Ovary (tissue), 7 donors: ENCODE measurements at regions not wholly inside any gene's neighbourhood (a gene's known extent, or its start where the extent isn't known, plus 50 kb on each side); places are given as distances from the start of the nearest gene placed in this dataset.
"Not testable (repeated sequence)": the region's sequence is repeated elsewhere in the genome, so short reads cannot be mapped to it uniquely, and the experiment has no call there.

Source experiments
- DNase-seq, 5 donors: peaks; one replicate each; pipeline ENCODE4 v3.0.0-alpha.2; 2019 to 2020
- H3K27ac ChIP-seq, 2 donors: fragments of 200-600 bp; one replicate each; pipeline versions ENCODE4 v1.5.1 to v1.8.0; 2019 to 2022
- H3K27me3 ChIP-seq: fragments of 200-600 bp; one replicate; pipeline ENCODE4 v1.8.0; 2022
- H3K36me3 ChIP-seq: fragments of 200-600 bp; sonication (generic); one replicate; pipeline ENCODE4 v1.5.1; 2019
- H3K4me1 ChIP-seq: one replicate; pipeline ENCODE4 v1.8.1; 2013; ENCODE audit warnings: mild to moderate bottlenecking, moderate library complexity; ENCODE audit not compliant: insufficient read depth
- H3K4me3 ChIP-seq: fragments of 200-600 bp; sonication (generic); one replicate; pipeline ENCODE4 v1.5.1; 2017
- H3K9me3 ChIP-seq, 2 donors: fragments of 200-600 bp in 1 of 2; sonication (generic) in 1 of 2; one replicate each; pipeline versions ENCODE4 v1.5.1 to v1.8.1; 2013 to 2019; ENCODE audit warnings: mild to moderate bottlenecking in 1 of 2, moderate library complexity in 1 of 2
- CTCF ChIP-seq, 3 donors: fragments of 450-650 bp in 2 of 3; fragments of 200-600 bp in 1 of 3; IDR thresholded peaks; one replicate each; pipeline versions ENCODE4 v1.5.1 to v1.8.0; 2016 to 2022; ENCODE audit warnings: antibody characterized with exemption in 3 of 3, mild to moderate bottlenecking in 1 of 3
- EP300 ChIP-seq: sonication (generic); formaldehyde crosslinking; IDR thresholded peaks from one replicate; pipeline ENCODE4 v1.6.1; 2017; ENCODE audit warnings: antibody characterized with exemption
- POLR2A ChIP-seq: fragments of 450-650 bp; IDR thresholded peaks from one replicate; pipeline ENCODE4 v1.6.1; 2017; ENCODE audit warnings: antibody characterized with exemption, mild to moderate bottlenecking, moderate library complexity
- WGBS, 3 donors: extraction: QIAGEN DNeasy Blood & Tissue Kit in 1 of 3; methylation state at CpG; one replicate each; pipeline versions ENCODE4 v1.1.5 to v1.1.7; 2013 to 2017; 5-methylcytosine and 5-hydroxymethylcytosine counted together
- intact Hi-C, 4 donors: fragments of 100-400 bp; cut with DNase I; formaldehyde crosslinking; loops; one replicate each; pipeline versions ENCODE4 v1.11.0 to v1.15.1; 2022 to 2023
- donor health status: DM: no; HTN: no; CAD: no; lungs with moderate emphysema.
- donor health status: DM: no; HTN: no; CAD: no.
- donor health status: Bipolar disorder and iron deficiency.
- donor health status: DM: no; HTN: no; CAD: no.
- donor health status: DM: yes; HTN: yes; CAD: no.

GRCh38 chr13:69264362-69265334, 843.0 kb upstream of the ATXN8OS start:
- Histone ChIP-seq H3K27me3 (no peaks in the 10 kb centered on the region), H3K36me3 (no peaks in the 10 kb centered on the region), H3K4me1 (no peaks in the 10 kb centered on the region), H3K9me3 (no peaks in the 10 kb centered on the region), H3K27ac (no peak overlapping the region), H3K4me3 (no peak overlapping the region)
- 89 to 90% (median 89%) methylated on average over 5 of the region's 5 CpGs for WGBS, 3 donors
- TF ChIP-seq EP300 (no peak), CTCF (IDR thresholded peaks at IDR 0.05) (no peak), POLR2A (no peak)
- no peak for DNase-seq
- intact Hi-C loops, result no loop called here

GRCh38 chr13:69243366-69243765, 864.3 kb upstream of the ATXN8OS start:
- DNase-seq, result no peak
- 88 to 96% (median 90%) methylated on average over 1 of the region's 1 CpG for WGBS, 3 donors
- Histone ChIP-seq H3K36me3 (no peaks in the 10 kb centered on the region), H3K27me3 (no peaks in the 10 kb centered on the region), H3K4me3 (no peak overlapping the region), H3K4me1 (no peaks in the 10 kb centered on the region), H3K9me3 (no peaks in the 10 kb centered on the region), H3K27ac (no peak overlapping the region)
- intact Hi-C loops, result no loop called here
- TF ChIP-seq POLR2A (no peak), CTCF (IDR thresholded peaks at IDR 0.05) (no peak), EP300 (no peak)

GRCh38 chr13:69234171-69234570, 873.5 kb upstream of the ATXN8OS start:
- intact Hi-C loops, result no loop called here
- TF ChIP-seq POLR2A (no peak), EP300 (no peak), CTCF (IDR thresholded peaks at IDR 0.05) (no peak)
- no peaks in the 10 kb centered on the region for H3K27me3 ChIP-seq
- no peak overlapping the region for H3K27ac ChIP-seq
- H3K36me3 ChIP-seq, result no peaks in the 10 kb centered on the region
- no peaks in the 10 kb centered on the region for H3K9me3 ChIP-seq
- no peaks in the 10 kb centered on the region for H3K4me1 ChIP-seq
- DNase-seq, result no peak
- no peak overlapping the region for H3K4me3 ChIP-seq

GRCh38 chr13:69226427-69226826, 881.2 kb upstream of the ATXN8OS start:
- Histone ChIP-seq H3K27ac (no peak overlapping the region), H3K9me3 (no peaks in the 10 kb centered on the region), H3K36me3 (no peaks in the 10 kb centered on the region), H3K27me3 (no peaks in the 10 kb centered on the region), H3K4me1 (no peaks in the 10 kb centered on the region), H3K4me3 (no peak overlapping the region)
- 91 to 92% (median 92%) methylated on average over 2 of the region's 2 CpGs for WGBS, 3 donors
- TF ChIP-seq EP300 (no peak), POLR2A (no peak), CTCF (IDR thresholded peaks at IDR 0.05) (no peak)
- intact Hi-C loops, result no loop called here
- DNase-seq, result no peak

- H3K27ac ChIP-seq, H3K4me3 ChIP-seq, H3K27me3 ChIP-seq, H3K4me1 ChIP-seq, intact Hi-C loops, H3K36me3 ChIP-seq, DNase-seq, H3K9me3 ChIP-seq: not testable (repeated sequence)
- 95 to 96% (median 95%) methylated on average over 22 of the region's 22 CpGs for WGBS, 3 donors
Observed at GRCh38 chr13:69221633-69222498, 885.8 kb upstream of the ATXN8OS start.
